ENCODE measurements at regions not wholly inside any gene's neighbourhood (a gene's known extent, or its start where the extent isn't known, plus 50 kb on each side); places are given as distances from the start of the nearest gene placed in this dataset.

DNA sequence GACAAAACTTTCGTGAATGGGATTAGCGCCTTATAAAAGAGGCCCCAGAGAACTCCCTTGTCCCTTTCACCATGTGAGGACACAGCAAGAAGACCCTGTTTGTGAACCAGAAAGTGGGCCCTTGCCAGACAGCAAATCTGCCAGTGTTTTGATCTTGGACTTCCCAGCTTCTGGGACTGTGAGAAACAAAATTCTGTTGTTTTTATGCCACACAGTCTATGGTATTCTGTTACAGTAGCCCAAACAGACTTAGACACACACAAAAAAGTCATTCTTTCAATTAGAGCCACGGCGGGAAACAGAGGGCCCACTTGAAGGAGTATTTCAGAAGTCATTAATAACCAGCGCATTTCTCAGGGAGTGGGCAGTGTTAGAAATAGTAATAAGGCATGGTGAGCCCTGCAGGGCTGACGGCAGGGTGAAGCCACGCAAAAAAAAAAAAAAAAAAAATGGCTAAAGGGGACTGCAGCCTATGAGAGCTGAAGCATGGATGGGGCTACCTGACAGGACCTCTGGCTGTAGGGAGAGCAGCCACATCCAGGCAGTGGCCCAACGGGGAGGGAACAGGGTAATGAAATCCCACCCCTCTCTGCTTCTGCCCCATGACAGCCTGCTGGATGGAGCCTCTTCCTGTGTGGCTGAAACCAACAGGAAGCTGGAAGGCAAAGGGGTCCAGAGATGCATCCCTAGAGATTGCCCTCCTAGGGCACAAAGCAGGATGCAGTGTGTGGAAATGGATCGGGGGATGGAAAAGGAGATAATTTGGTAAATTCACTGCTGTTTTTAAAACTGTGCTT, 189.3 kb downstream of the KCNS3 start:
- DNase-seq (no peak), ATAC-seq (no peak)
- H3K4me3 Mint-ChIP-seq, result no peak overlapping the region
- H3K36me3 Mint-ChIP-seq, result no peaks in the 10 kb centered on the region
- H3K4me1 Mint-ChIP-seq, result no peaks in the 10 kb centered on the region
- peaks cover 4% of the 10 kb centered on the region for H3K27me3 Mint-ChIP-seq
- CTCF ChIA-PET, result no interaction called here
- H3K27ac Mint-ChIP-seq, result no peak overlapping the region
- no peaks in the 10 kb centered on the region for H3K9me3 Mint-ChIP-seq (ENCODE audit: low read depth)

DNA sequence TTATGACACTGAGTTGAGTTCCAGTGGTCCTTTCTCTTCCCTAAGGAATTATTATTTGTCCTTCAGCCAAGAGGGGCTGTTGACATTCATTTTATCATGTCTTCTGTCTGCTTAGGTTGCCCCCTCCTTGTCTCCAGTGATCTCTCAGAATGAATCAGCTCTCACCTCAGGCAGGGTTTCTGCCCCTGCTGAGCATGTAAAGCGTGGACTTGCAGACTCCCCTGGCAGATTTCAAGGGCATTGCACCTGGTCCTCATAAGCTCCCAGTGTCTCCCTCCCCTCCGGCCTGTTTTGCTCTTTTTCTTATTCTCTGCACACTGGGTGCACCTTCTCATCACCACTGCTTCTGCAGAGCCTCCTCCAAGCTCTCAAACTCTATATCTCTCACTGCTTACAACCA, 188.4 kb downstream of the KCNS3 start:
- CTCF ChIA-PET, result no interaction called here

DNA sequence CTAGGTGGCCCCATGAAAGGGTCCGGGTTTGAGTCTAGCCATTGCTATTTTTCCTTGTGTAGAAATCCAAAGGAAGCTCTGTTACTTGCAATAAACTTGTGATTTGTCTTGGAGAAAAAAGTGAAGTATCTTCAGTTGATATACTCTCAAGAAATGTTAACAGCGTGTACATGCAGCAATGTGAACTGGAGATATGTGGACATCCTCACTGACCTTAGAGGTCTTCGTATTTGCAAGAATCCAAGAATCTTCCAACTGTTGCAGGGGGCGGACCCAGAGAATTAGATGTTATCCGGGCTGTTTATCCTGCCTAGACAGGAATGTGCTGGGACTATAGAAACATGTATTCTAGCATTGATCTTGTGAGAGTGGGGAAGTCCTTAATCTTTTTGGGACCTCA, 187.6 kb downstream of the KCNS3 start:
- Mint-ChIP-seq H3K9me3 (ENCODE audit: low read depth) (no peaks in the 10 kb centered on the region), H3K4me3 (no peak overlapping the region), H3K27ac (no peak overlapping the region), H3K27me3 (peaks cover 4% of the 10 kb centered on the region), H3K4me1 (no peaks in the 10 kb centered on the region), H3K36me3 (no peaks in the 10 kb centered on the region)
- CTCF ChIA-PET, result no interaction called here
- no peak for DNase-seq
- ATAC-seq, result no peak

More for the DNA sequence above, 188.4 kb downstream of the KCNS3 start:
- Mint-ChIP-seq H3K4me1 (no peaks in the 10 kb centered on the region), H3K27ac (no peak overlapping the region), H3K27me3 (peaks cover 4% of the 10 kb centered on the region), H3K4me3 (no peak overlapping the region), H3K36me3 (no peaks in the 10 kb centered on the region), H3K9me3 (ENCODE audit: low read depth) (no peaks in the 10 kb centered on the region)
- ATAC-seq (no peak), DNase-seq (no peak)

DNA sequence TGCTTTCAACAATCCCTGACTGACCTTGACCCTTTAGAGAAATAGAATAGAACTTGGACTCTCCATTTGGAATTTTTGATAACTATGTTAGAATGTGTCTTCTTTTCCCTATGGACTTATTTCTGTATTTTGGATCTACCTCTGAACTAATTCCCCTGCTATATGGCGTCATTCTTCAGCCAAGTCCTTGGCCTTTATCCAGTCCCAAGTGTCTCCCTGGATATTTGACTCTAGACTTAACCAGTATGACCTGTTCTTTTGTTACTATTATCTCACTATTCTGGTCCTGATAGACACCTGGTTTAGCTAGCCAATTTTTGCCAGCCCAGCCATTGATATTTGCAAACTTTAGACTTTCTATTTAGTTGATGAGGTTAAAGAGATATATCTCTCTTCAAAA, 186.8 kb downstream of the KCNS3 start:
- DNase-seq (no peak), ATAC-seq (no peak)
- no peaks in the 10 kb centered on the region for H3K36me3 Mint-ChIP-seq
- CTCF ChIA-PET, result no interaction called here
- H3K27me3 Mint-ChIP-seq, result peaks cover 4% of the 10 kb centered on the region
- no peak overlapping the region for H3K4me3 Mint-ChIP-seq
- H3K9me3 Mint-ChIP-seq (ENCODE audit: low read depth), result no peaks in the 10 kb centered on the region
- H3K4me1 Mint-ChIP-seq, result no peaks in the 10 kb centered on the region
- no peak overlapping the region for H3K27ac Mint-ChIP-seq

DNA sequence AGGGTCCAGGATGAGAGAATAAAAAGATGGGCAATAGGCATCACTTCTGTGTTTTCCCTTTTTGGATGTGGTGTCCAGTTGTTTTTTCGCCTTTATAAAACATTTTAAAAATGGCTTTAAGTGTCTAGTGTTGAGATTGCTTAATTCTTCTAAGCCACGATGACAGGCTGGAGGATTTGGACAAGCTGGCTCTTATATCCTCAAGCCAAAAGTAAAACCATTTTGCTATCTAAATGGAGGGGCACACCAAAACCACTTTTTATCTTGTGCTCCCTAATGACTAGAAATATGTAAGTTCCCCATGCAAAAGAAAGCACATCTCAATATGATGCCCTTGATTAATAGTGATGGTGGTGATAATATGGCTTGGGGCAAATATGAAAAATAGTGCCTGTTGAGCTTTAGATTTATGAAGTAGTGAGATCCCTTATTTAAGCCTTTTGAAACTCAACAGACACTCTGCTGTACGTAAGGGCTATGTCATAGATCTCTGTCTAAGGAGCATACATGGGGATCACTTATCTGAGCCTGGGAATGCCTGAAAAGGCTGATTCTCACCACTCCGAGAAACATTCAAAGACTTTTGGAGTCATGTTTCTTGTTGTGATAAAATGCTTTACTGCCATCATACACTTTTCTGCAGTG, 185.5 kb downstream of the KCNS3 start:
- no peak for ATAC-seq
- no peak overlapping the region for H3K4me3 Mint-ChIP-seq
- no peaks in the 10 kb centered on the region for H3K9me3 Mint-ChIP-seq (ENCODE audit: low read depth)
- no peak overlapping the region for H3K27ac Mint-ChIP-seq
- no peaks in the 10 kb centered on the region for H3K36me3 Mint-ChIP-seq
- no peak for DNase-seq
- peaks cover 2% of the 10 kb centered on the region for H3K27me3 Mint-ChIP-seq
- no peaks in the 10 kb centered on the region for H3K4me1 Mint-ChIP-seq
- CTCF ChIA-PET, result no interaction called here

DNA sequence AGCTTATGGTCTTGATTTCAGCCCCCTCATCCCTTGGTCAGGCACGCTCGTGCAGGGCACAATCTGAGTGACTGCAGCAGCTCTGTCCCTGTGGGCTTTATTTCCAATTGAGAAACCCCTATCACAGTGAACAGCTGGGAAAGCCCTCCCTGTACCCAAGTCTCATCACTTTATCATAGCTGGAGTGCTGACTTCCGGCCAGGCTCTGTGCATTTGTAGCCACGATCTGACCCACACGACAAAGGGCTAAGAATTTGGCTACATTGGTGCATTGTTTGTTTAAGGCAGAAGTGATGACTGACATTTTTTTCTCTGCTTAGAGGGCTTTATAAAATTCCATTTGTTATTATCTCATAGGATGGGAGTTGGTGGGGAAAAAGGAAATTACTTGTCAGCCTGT, 184.4 kb downstream of the KCNS3 start:
- H3K27me3 Mint-ChIP-seq, result no peaks in the 10 kb centered on the region
- no peak overlapping the region for H3K27ac Mint-ChIP-seq
- H3K4me1 Mint-ChIP-seq, result no peaks in the 10 kb centered on the region
- H3K4me3 Mint-ChIP-seq, result no peak overlapping the region
- ATAC-seq (no peak), DNase-seq (no peak)
- no peaks in the 10 kb centered on the region for H3K9me3 Mint-ChIP-seq (ENCODE audit: low read depth)
- H3K36me3 Mint-ChIP-seq, result no peaks in the 10 kb centered on the region
- CTCF ChIA-PET, result no interaction called here

DNA sequence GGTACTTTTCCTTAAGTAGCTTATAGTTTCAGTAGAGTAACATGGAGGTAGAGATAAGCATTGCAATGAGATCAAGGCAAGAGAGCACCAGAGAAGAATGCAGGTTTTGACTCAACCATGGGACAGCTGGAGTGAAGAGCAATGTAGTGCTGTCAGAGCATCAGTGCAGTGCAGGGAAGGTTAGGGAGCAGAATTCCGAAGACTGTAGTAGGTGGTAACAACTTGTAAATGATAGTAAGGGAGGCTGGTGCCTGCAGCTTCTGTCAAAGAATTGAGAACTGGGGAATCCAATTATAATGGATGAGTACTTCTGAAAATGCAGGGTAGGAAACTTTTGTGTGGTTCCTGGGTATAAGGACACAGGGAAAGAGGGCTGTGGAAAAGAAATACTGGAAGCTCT, 183.2 kb downstream of the KCNS3 start:
- Mint-ChIP-seq H3K27ac (no peak overlapping the region), H3K27me3 (no peaks in the 10 kb centered on the region), H3K4me3 (no peak overlapping the region), H3K9me3 (ENCODE audit: low read depth) (no peaks in the 10 kb centered on the region), H3K4me1 (no peaks in the 10 kb centered on the region), H3K36me3 (no peaks in the 10 kb centered on the region)
- no peak for DNase-seq
- CTCF ChIA-PET, result no interaction called here
- ATAC-seq, result no peak

DNA sequence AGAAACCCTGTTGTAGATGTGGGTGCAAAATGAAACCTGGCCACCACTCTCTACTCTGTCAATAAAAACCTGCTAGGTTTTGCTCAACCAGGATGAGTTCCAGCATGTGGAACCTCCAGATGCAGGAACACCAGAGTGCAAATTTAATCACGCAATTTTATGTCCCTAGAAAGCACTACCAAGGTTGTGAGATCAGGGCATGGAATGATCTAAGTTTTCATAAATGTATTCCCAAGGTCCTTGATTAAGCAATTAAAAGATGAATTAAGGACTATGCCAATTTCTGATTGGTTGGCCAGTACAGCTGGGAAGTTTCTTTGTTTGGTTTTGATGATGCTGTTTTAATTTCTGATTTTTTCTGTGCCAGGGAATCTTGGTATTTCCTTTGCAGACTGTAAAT, 179.2 kb downstream of the KCNS3 start:
- Mint-ChIP-seq H3K27ac (no peak overlapping the region), H3K36me3 (no peaks in the 10 kb centered on the region), H3K4me3 (no peak overlapping the region), H3K9me3 (ENCODE audit: low read depth) (no peaks in the 10 kb centered on the region), H3K27me3 (no peaks in the 10 kb centered on the region), H3K4me1 (no peaks in the 10 kb centered on the region)
- CTCF ChIA-PET, result no interaction called here
- no peak for DNase-seq
- no peak for ATAC-seq

DNA sequence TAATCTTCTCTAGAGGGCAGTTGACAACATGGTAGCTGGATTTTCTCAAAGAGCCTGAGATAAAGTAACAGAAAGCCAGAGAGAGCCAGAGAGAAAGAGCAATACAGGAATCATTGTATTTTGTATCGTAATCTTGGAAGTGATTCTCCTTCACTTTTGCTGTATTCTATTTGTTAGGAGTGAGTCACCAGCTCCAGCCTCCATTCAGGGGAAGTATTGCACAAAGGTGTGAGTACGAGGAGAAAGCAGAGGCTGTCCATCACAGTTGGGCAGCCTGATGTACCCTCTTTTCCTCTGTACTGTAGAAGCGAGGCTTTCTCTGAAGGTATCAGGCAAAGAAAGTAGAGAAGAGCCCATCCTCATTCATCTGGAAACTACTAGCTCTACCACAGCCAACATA, 176.8 kb downstream of the KCNS3 start:
- no peaks in the 10 kb centered on the region for H3K9me3 Mint-ChIP-seq (ENCODE audit: low read depth)
- H3K36me3 Mint-ChIP-seq, result no peaks in the 10 kb centered on the region
- H3K4me1 Mint-ChIP-seq, result no peaks in the 10 kb centered on the region
- CTCF ChIA-PET, result interaction anchor here (0.5 kb wide), 1 partner anchor 234 kb away, joined by 3 read pairs; no protein-coding TSS in a partner anchor
- DNase-seq (no peak), ATAC-seq (no peak)
- H3K27ac Mint-ChIP-seq, result no peak overlapping the region
- H3K27me3 Mint-ChIP-seq, result no peaks in the 10 kb centered on the region
- no peak overlapping the region for H3K4me3 Mint-ChIP-seq

DNA sequence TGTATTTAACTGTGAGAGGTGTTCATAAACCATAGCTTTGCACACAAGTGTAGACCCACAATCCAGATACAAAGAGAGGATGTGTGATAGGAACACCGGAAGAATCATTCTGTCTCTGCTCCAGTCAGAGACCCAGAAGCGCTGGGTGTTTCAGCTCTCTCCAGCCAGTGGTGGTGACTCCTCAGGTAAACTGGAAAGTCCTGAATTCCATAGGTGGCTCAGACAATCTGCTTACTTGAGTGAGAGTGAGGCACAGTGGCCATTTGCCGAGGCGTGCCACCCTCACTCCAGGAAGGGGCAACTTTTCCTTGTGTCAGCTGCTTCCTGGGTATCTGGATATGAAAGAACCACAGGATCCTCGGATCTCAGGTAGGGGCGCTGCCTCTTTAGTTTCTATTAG, 171.5 kb downstream of the KCNS3 start:
- ATAC-seq (no peak), DNase-seq (no peak)
- Mint-ChIP-seq H3K4me1 (no peaks in the 10 kb centered on the region), H3K9me3 (ENCODE audit: low read depth) (no peaks in the 10 kb centered on the region), H3K27me3 (no peaks in the 10 kb centered on the region), H3K36me3 (no peaks in the 10 kb centered on the region), H3K27ac (no peak overlapping the region), H3K4me3 (no peak overlapping the region)
- CTCF ChIA-PET, result no interaction called here

DNA sequence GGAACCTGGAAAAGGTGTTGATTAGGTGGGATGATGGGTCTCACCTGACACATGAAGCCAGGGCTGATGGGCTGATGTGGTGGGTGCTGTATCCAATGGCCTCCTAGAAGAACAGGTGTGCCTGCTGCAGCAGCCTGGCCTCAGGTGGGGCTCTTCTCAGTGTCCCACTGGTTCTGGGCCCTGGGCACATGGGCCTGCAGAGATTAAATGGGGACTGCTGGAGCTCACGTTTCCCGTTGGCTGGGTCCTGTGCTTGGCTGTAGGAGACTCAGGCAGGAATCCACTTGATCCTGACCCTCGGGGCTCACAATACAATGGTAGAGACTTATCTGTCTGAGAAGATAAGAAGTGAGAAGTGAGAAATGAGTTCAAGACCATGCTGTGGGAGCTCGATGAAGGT, 170.9 kb downstream of the KCNS3 start:
- ATAC-seq (no peak), DNase-seq (no peak)
- Mint-ChIP-seq H3K4me1 (no peaks in the 10 kb centered on the region), H3K36me3 (no peaks in the 10 kb centered on the region), H3K27ac (no peak overlapping the region), H3K4me3 (no peak overlapping the region), H3K9me3 (ENCODE audit: low read depth) (no peaks in the 10 kb centered on the region), H3K27me3 (no peaks in the 10 kb centered on the region)
- CTCF ChIA-PET, result no interaction called here

DNA sequence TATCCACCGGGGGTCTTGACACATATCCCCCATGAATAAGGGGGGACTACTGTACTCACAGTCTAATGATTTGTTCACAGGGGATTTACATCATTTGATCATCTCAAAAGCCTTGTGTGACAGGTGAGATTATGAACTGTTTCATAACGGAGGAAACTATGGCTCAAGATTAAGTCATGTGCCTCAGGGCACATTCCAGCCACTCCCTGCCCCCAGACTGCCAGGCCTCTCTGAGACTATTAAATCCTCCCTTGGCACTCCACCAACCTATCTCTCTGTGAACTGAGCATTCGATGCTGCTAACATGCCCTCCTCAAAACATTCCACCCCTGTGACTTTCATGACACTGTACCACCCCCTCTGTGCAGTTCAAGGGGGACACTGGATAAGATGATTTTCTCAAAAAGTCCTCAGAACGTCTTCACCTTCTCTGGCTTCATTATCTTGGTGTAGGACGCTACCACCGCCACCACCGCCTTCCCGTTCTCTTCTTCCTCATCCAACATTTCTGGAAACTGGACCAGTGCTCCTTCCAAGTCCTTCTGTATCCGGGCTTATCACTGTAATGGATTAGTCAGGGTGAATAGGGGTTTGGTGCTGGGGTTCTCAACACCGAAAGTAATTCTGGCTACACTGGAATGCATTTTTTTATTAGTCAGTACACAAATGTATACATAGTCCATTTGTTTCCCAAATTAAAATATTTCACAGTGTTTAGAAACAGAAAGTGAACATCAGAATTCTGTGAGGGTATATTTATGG, 169.6 kb downstream of the KCNS3 start:
- H3K9me3 Mint-ChIP-seq (ENCODE audit: low read depth), result no peaks in the 10 kb centered on the region
- ATAC-seq, result no peak
- H3K27ac Mint-ChIP-seq, result no peak overlapping the region
- H3K27me3 Mint-ChIP-seq, result no peaks in the 10 kb centered on the region
- no peaks in the 10 kb centered on the region for H3K4me1 Mint-ChIP-seq
- H3K4me3 Mint-ChIP-seq, result no peak overlapping the region
- CTCF ChIA-PET, result no interaction called here
- H3K36me3 Mint-ChIP-seq, result no peaks in the 10 kb centered on the region
- no peak for DNase-seq

DNA sequence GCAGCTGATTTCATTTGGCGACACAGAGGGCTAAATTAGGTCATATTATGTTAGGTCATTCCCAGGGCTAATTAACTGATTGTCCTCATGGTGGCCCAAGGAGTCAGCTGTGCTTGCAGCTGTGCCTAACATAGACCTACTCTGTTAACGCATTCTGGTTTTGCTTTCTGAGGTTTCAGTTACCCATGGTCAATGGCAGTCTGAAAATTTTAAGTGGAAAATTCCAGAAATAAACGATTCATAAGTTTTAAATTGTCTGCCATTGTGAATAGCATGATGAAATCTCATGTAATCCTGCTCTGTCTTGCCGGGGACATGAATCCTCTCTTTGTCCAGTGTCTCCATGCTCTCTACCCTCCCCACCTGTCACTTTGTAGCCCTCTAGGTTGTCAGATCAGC, 168.7 kb downstream of the KCNS3 start:
- CTCF ChIA-PET, result no interaction called here
- no peaks in the 10 kb centered on the region for H3K4me1 Mint-ChIP-seq
- no peaks in the 10 kb centered on the region for H3K36me3 Mint-ChIP-seq
- no peaks in the 10 kb centered on the region for H3K9me3 Mint-ChIP-seq (ENCODE audit: low read depth)
- no peak overlapping the region for H3K27ac Mint-ChIP-seq
- ATAC-seq (no peak), DNase-seq (no peak)
- no peak overlapping the region for H3K4me3 Mint-ChIP-seq
- no peaks in the 10 kb centered on the region for H3K27me3 Mint-ChIP-seq

DNA sequence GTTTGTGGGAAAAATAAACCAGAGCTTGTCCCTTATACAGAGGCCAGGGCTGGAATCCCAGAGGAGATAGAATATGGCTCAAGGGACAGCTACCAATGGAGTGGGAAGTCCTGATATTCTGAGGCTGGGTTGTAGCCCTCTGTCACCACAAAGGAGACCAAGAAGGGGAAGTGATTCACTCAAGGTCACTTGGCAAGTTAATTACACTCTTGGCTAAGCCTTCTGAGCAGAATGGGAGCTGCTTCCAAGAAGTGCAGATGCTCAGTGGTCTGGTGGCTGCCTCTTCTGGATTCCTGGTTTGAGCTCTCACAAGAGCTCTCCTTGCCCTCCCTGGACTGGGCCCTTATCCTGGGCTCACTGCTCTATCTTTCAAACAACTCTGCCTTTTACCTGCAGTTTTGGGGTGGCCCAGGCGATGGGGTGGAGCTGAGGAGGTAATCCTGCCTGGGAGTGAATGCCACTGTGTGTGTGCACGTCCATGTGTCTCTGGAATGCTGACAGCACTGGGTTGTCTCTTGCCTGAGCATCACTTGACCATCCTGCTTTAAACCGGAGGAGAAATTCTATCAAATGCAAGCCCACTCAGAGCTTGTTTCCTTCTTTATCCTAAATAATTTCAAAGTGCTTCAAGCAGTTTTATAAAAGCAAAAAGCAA, 168.2 kb downstream of the KCNS3 start:
- ATAC-seq, result no peak
- no peaks in the 10 kb centered on the region for H3K4me1 Mint-ChIP-seq
- H3K27ac Mint-ChIP-seq, result no peak overlapping the region
- no peaks in the 10 kb centered on the region for H3K27me3 Mint-ChIP-seq
- no peaks in the 10 kb centered on the region for H3K36me3 Mint-ChIP-seq
- H3K9me3 Mint-ChIP-seq (ENCODE audit: low read depth), result no peaks in the 10 kb centered on the region
- H3K4me3 Mint-ChIP-seq, result no peak overlapping the region
- CTCF ChIA-PET, result no interaction called here
- DNase-seq, result no peak

Measured in activated CD8-positive, alpha-beta memory T cell treated with anti-CD3 and anti-CD28 coated beads, Interleukin-2, amount 10 ng/mL, durations not matched to agents 7 days and 5 days (primary cell).